Neural progenitor cell (in vitro differentiated cells): ENCODE measurements at regions not wholly inside any gene's neighbourhood (a gene's known extent, or its start where the extent isn't known, plus 50 kb on each side); places are given as distances from the start of the nearest gene placed in this dataset.

Experiments
- EZH2 ChIP-seq: fragments of 200-600 bp; sonication (generic); IDR thresholded peaks from 2 replicates; pipeline ENCODE4 v1.6.1; 2017; ENCODE audit warnings: antibody characterized with exemption, mild to moderate bottlenecking, moderate library complexity
- EZH2phosphoT487 ChIP-seq: fragments of 200-600 bp; sonication (generic); IDR thresholded peaks from 2 replicates; pipeline ENCODE4 v1.6.1; 2017; ENCODE audit warnings: antibody characterized with exemption
- TF ChIP-seq, protein P1 (sequence below): fragments of 200-600 bp; sonication (generic); IDR thresholded peaks from 2 replicates; pipeline ENCODE4 v1.5.1; 2017; ENCODE audit warnings: antibody characterized with exemption, mild to moderate bottlenecking

DNA sequence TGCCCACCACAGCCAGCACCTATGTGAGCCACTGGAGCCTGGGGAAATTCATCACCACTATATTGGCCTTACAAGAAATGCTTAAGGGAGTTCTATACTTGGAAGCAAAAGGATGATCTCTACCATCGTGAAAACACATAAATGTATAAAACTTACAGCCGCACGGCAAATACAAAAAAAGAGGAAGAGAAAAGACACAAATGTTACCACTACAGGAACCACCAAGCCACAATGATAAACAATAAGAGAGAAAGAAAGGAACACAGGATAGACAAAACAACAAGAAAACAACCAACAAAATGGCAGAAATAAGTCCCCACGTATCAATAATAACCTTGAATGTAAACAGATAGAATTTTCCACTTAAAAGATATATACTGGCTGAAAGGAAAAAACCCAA lies 267.5 kb downstream of the TMEM121 start:
- TF ChIP-seq, protein P1, sequence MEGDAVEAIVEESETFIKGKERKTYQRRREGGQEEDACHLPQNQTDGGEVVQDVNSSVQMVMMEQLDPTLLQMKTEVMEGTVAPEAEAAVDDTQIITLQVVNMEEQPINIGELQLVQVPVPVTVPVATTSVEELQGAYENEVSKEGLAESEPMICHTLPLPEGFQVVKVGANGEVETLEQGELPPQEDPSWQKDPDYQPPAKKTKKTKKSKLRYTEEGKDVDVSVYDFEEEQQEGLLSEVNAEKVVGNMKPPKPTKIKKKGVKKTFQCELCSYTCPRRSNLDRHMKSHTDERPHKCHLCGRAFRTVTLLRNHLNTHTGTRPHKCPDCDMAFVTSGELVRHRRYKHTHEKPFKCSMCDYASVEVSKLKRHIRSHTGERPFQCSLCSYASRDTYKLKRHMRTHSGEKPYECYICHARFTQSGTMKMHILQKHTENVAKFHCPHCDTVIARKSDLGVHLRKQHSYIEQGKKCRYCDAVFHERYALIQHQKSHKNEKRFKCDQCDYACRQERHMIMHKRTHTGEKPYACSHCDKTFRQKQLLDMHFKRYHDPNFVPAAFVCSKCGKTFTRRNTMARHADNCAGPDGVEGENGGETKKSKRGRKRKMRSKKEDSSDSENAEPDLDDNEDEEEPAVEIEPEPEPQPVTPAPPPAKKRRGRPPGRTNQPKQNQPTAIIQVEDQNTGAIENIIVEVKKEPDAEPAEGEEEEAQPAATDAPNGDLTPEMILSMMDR = no peak
- no peak for TF ChIP-seq EZH2
- TF ChIP-seq EZH2phosphoT487 = no peak
